ENCODE measurements at regions not wholly inside any gene's neighbourhood (a gene's known extent, or its start where the extent isn't known, plus 50 kb on each side); places are given as distances from the start of the nearest gene placed in this dataset.

GRCh38 chr3:118487734-118488133 is 546.9 kb downstream of the IGSF11 start:
- H3K27me3 ChIP-seq (replicated peaks in 1 of 4; ENCODE audit: control insufficient read depth in 3 of 4, extremely low read depth in 1 of 4, insufficient read depth in 3 of 4, low read length in 3 of 4): no peaks in the 10 kb centered on the region
- DNase-seq (ENCODE audit: low read depth in 1 of 2, low spot score in 2 of 2) (no peak), FAIRE-seq (no peak)
- H2BK12ac ChIP-seq (ENCODE audit: low read depth, low read length): no peak overlapping the region
- H3K4me3 ChIP-seq (ENCODE audit: extremely low read depth in 1 of 4, insufficient read depth in 2 of 4, low read depth in 3 of 4, low read length in 4 of 4): no peak overlapping the region
- no peak overlapping the region for H2BK15ac ChIP-seq (ENCODE audit: low read length)
- H3K79me2 ChIP-seq (ENCODE audit: control insufficient read depth in 1 of 2, insufficient read depth in 2 of 2, low read length in 2 of 2): no peaks in the 10 kb centered on the region
- H3K79me1 ChIP-seq (ENCODE audit: low read depth, low read length): no peaks in the 10 kb centered on the region
- H4K20me1 ChIP-seq (replicated peaks in 1 of 2; ENCODE audit: control insufficient read depth in 1 of 2, insufficient read depth in 2 of 2, low read length in 2 of 2): no peaks in the 10 kb centered on the region
- no peak overlapping the region for H3K56ac ChIP-seq (replicated peaks; ENCODE audit: insufficient read length, low read depth, low read length)
- H3K4me1 ChIP-seq (replicated peaks in 1 of 4; ENCODE audit: control insufficient read depth in 3 of 4, insufficient read depth in 4 of 4, low read length in 3 of 4): peaks cover 0 to 5% (median 2%) of the 10 kb centered on the region in 4 experiments; a peak in 2 of 7 replicates
- H2AK5ac ChIP-seq (ENCODE audit: low read depth, low read length): no peak overlapping the region
- no peak overlapping the region for H4K8ac ChIP-seq (ENCODE audit: extremely low read depth, insufficient read depth, low read length)
- H3K9me3 ChIP-seq (ENCODE audit: insufficient read depth in 2 of 2, low read depth in 1 of 2, low read length in 1 of 2): no peaks in the 10 kb centered on the region
- CTCF ChIA-PET (ENCODE audit: partially characterized antibody): interaction anchor here (0.6 to 1.8 kb wide), 2 partner anchors 11 to 1127 kb away, joined by 3 to 4 read pairs; no protein-coding TSS in a partner anchor
- 95% methylated on average over 2 of the region's 2 CpGs; no CpG with 5 or more reads in 1 of the 2 experiments for WGBS, 2 experiments (ENCODE audit: extremely low coverage in 1 of 2, insufficient coverage in 1 of 2, insufficient read length in 1 of 2, insufficient replicate concordance in 2 of 2, low coverage in 1 of 2, low lambda C conversion rate in 2 of 2, missing lambda C conversion rate in 1 of 2)
- no peak overlapping the region for H2BK120ac ChIP-seq (replicated peaks; ENCODE audit: low read depth, low read length)
- no peak overlapping the region for H2BK5ac ChIP-seq (ENCODE audit: low read depth, low read length)
- no peak overlapping the region for H4K91ac ChIP-seq (replicated peaks; ENCODE audit: insufficient read length, low read length)
- no peak overlapping the region for H3K18ac ChIP-seq (ENCODE audit: extremely low read depth, low read length)
- H2AFZ ChIP-seq (ENCODE audit: low read length): no peak overlapping the region
- no peak overlapping the region for H3K9ac ChIP-seq (replicated peaks in 1 of 4; ENCODE audit: extremely low read depth in 1 of 4, low read depth in 3 of 4, low read length in 3 of 4)
- no peak overlapping the region for H3K4ac ChIP-seq (replicated peaks; ENCODE audit: insufficient read length, low read depth, low read length)
- no peak overlapping the region for H4K5ac ChIP-seq (ENCODE audit: insufficient read length, low read depth, low read length)
- H3K23me2 ChIP-seq (ENCODE audit: low read depth, low read length): no peaks in the 10 kb centered on the region
- H3K23ac ChIP-seq (ENCODE audit: insufficient read length): no peak overlapping the region
- no peaks in the 10 kb centered on the region for H3K36me3 ChIP-seq (ENCODE audit: control insufficient read depth in 2 of 4, insufficient read depth in 4 of 4, low read length in 3 of 4)
- no peak overlapping the region for H2BK20ac ChIP-seq (ENCODE audit: low read length)
- POLR2A ChIA-PET (ENCODE audit: partially characterized antibody): interaction anchor here (1.3 kb wide), 1 partner anchor 13 kb away, joined by 3 read pairs; no protein-coding TSS in a partner anchor
- no peak overlapping the region for H3K27ac ChIP-seq (ENCODE audit: low read depth, low read length)
- no peak overlapping the region for H3K4me2 ChIP-seq (ENCODE audit: insufficient read depth in 1 of 2, low read depth in 2 of 2, low read length in 2 of 2)
- H3K14ac ChIP-seq (ENCODE audit: insufficient read length): no peak overlapping the region
- TF ChIP-seq POLR2A (IDR thresholded peaks at IDR 0.05; ENCODE audit: control extremely low read depth in 1 of 2, low read depth in 2 of 2, low read length in 2 of 2): no peak
- TF ChIP-seq HDAC6 (IDR thresholded peaks at IDR 0.05; ENCODE audit: low read depth, low read length): no peak
- no peak for TF ChIP-seq JUN (IDR thresholded peaks at IDR 0.05; ENCODE audit: low read depth, low read length)
- TF ChIP-seq RNF2 (IDR thresholded peaks at IDR 0.05; ENCODE audit: borderline replicate concordance, low read depth, low read length, missing control alignments, poor library complexity, severe bottlenecking): no peak
- TF ChIP-seq GTF2F1 (IDR thresholded peaks at IDR 0.05; ENCODE audit: borderline replicate concordance, low read depth, low read length): no peak
- TF ChIP-seq ASH2L (IDR thresholded peaks at IDR 0.05; ENCODE audit: low read length): no peak
- no peak for TF ChIP-seq EGR1 (IDR thresholded peaks at IDR 0.05; ENCODE audit: borderline replicate concordance, low read depth, low read length)
- no peak for TF ChIP-seq SRF (IDR thresholded peaks at IDR 0.05; ENCODE audit: low read depth, low read length)
- TF ChIP-seq CBX5 (IDR thresholded peaks at IDR 0.05; ENCODE audit: low read depth, low read length): no peak
- TF ChIP-seq RXRA (IDR thresholded peaks at IDR 0.05; ENCODE audit: insufficient read depth, low read depth, low read length): no peak
